HEK293 (cell line): ENCODE measurements at regions not wholly inside any gene's neighbourhood (a gene's known extent, or its start where the extent isn't known, plus 50 kb on each side); places are given as distances from the start of the nearest gene placed in this dataset.
A peak's percentile ranks its signal among the peaks of the same experiment; 100 is the strongest.
"Not testable (repeated sequence)": the region's sequence is repeated elsewhere in the genome, so short reads cannot be mapped to it uniquely, and the experiment has no call there.

Source experiments
- CTCF ChIA-PET: fragments of 350-600 bp; formaldehyde crosslinking; extraction: SDS; loops from one replicate; lab custom pipeline; 2021; ENCODE audit warnings: antibody characterized with exemption; lab: Yijun Ruan, JAX
- POLR2A ChIA-PET: fragments of 300-600 bp; formaldehyde crosslinking; extraction: SDS; loops from one replicate; lab custom pipeline; 2020; ENCODE audit warnings: antibody characterized with exemption, inconsistent platforms; lab: Yijun Ruan, JAX
- H3K27ac ChIP-seq: fragments of 200-500 bp; sonication (Bioruptor generic); 2 replicates; pipeline ENCODE4 v1.5.1; 2014; ENCODE audit warnings: low read depth, low read length, control low read depth, inconsistent platforms; ENCODE audit errors: extremely low read depth
- H3K36me3 ChIP-seq, 2 experiments: fragments of 200-500 bp in 1 of 2; sonication (Bioruptor generic) in 1 of 2; 1 replicate in 1 of 2; 2 replicates in 1 of 2; pipeline ENCODE4 v1.5.1; 2014 to 2017; ENCODE audit warnings: inconsistent platforms in 2 of 2, low read length in 2 of 2; ENCODE audit not compliant: control insufficient read depth in 2 of 2, insufficient read depth in 1 of 2
- H3K4me1 ChIP-seq: fragments of 200-500 bp; sonication (Bioruptor generic); 2 replicates; pipeline ENCODE4 v1.5.1; 2014; ENCODE audit warnings: mild to moderate bottlenecking, low read length, inconsistent platforms; ENCODE audit not compliant: control insufficient read depth, insufficient read depth
- H3K4me3 ChIP-seq: 2 replicates; pipeline ENCODE4 v1.5.1; 2011; ENCODE audit warnings: low read depth, mild to moderate bottlenecking, control low read depth, low read length, moderate library complexity
- H3K9me3 ChIP-seq: fragments of 200-500 bp; sonication (Bioruptor generic); 2 replicates; pipeline ENCODE4 v1.5.1; 2014; ENCODE audit warnings: low read depth, low read length, inconsistent platforms; ENCODE audit not compliant: control insufficient read depth, insufficient read depth
- ATF2 ChIP-seq: fragments of 450-650 bp; formaldehyde crosslinking; IDR thresholded peaks from 2 replicates; pipeline ENCODE4 v1.5.1; 2016; ENCODE audit warnings: missing biosample characterization, missing genetic modification characterization, low read depth
- GLI4 ChIP-seq: fragments of 450-650 bp; formaldehyde crosslinking; IDR thresholded peaks from 2 replicates; pipeline ENCODE4 v1.5.1; 2016; ENCODE audit warnings: missing biosample characterization, missing genetic modification characterization
- REPIN1 ChIP-seq: fragments of 450-650 bp; formaldehyde crosslinking; IDR thresholded peaks from 2 replicates; pipeline ENCODE4 v1.5.1; 2017; ENCODE audit warnings: missing biosample characterization, missing genetic modification characterization, low read depth
- SP7 ChIP-seq: fragments of 450-650 bp; formaldehyde crosslinking; IDR thresholded peaks from 2 replicates; pipeline ENCODE4 v1.5.1; 2016; ENCODE audit warnings: missing biosample characterization, missing genetic modification characterization
- TRIM28 ChIP-seq: IDR thresholded peaks from 2 replicates; pipeline ENCODE4 v1.6.1; 2011; ENCODE audit warnings: low read length, control low read depth, borderline replicate concordance
- ZNF10 ChIP-seq: fragments of 450-650 bp; formaldehyde crosslinking; IDR thresholded peaks from 2 replicates; pipeline ENCODE4 v1.5.1; 2017; ENCODE audit warnings: missing biosample characterization, missing genetic modification characterization
- ZNF121 ChIP-seq: fragments of 450-650 bp; formaldehyde crosslinking; IDR thresholded peaks from 2 replicates; pipeline ENCODE4 v1.5.1; 2016; ENCODE audit warnings: missing biosample characterization, missing genetic modification characterization
- ZNF140 ChIP-seq: fragments of 450-650 bp; formaldehyde crosslinking; IDR thresholded peaks from 2 replicates; pipeline ENCODE4 v1.5.1; 2016; ENCODE audit warnings: missing biosample characterization, missing genetic modification characterization
- ZNF146 ChIP-seq: fragments of 450-650 bp; formaldehyde crosslinking; IDR thresholded peaks from 2 replicates; pipeline ENCODE4 v1.5.1; 2016; ENCODE audit warnings: missing biosample characterization, missing genetic modification characterization
- ZNF184 ChIP-seq: fragments of 450-650 bp; IDR thresholded peaks from 2 replicates; pipeline ENCODE4 v1.5.1; 2018; ENCODE audit warnings: missing biosample characterization, mild to moderate bottlenecking, missing genetic modification characterization
- ZNF292 ChIP-seq: fragments of 450-650 bp; formaldehyde crosslinking; IDR thresholded peaks from 2 replicates; pipeline ENCODE4 v1.5.1; 2016; ENCODE audit warnings: low read depth, missing biosample characterization, missing genetic modification characterization, borderline replicate concordance
- ZNF510 ChIP-seq: fragments of 450-650 bp; formaldehyde crosslinking; IDR thresholded peaks from 2 replicates; pipeline ENCODE4 v1.5.1; 2018; ENCODE audit warnings: mild to moderate bottlenecking, missing genetic modification characterization, missing biosample characterization; ENCODE audit not compliant: insufficient replicate concordance
- ZNF548 ChIP-seq: fragments of 450-650 bp; formaldehyde crosslinking; IDR thresholded peaks from 2 replicates; pipeline ENCODE4 v1.5.1; 2016; ENCODE audit warnings: missing biosample characterization, missing genetic modification characterization
- ZNF558 ChIP-seq: fragments of 450-650 bp; formaldehyde crosslinking; IDR thresholded peaks from 2 replicates; pipeline ENCODE4 v1.5.1; 2016; ENCODE audit warnings: missing biosample characterization, missing genetic modification characterization
- ZNF670 ChIP-seq: fragments of 450-650 bp; formaldehyde crosslinking; IDR thresholded peaks from 2 replicates; pipeline ENCODE4 v1.5.1; 2016; ENCODE audit warnings: missing biosample characterization, missing genetic modification characterization, low read depth
- TF ChIP-seq, protein P1 (sequence below): fragments of 450-650 bp; formaldehyde crosslinking; conservative IDR thresholded peaks from 2 replicates; pipeline ENCODE4 v1.5.1; 2016; ENCODE audit warnings: low read depth, missing biosample characterization, missing genetic modification characterization
- TF ChIP-seq, protein P2 (sequence below): fragments of 450-650 bp; formaldehyde crosslinking; IDR thresholded peaks from 2 replicates; pipeline ENCODE4 v1.5.1; 2017; ENCODE audit warnings: missing biosample characterization, missing genetic modification characterization
- TF ChIP-seq, protein P3 (sequence below): fragments of 450-650 bp; formaldehyde crosslinking; IDR thresholded peaks from 2 replicates; pipeline ENCODE4 v1.5.1; 2017; ENCODE audit warnings: missing biosample characterization, missing genetic modification characterization
- TF ChIP-seq, protein P4 (sequence below): fragments of 450-650 bp; formaldehyde crosslinking; IDR thresholded peaks from 2 replicates; pipeline ENCODE4 v1.5.1; 2016; ENCODE audit warnings: missing biosample characterization, missing genetic modification characterization

DNA sequence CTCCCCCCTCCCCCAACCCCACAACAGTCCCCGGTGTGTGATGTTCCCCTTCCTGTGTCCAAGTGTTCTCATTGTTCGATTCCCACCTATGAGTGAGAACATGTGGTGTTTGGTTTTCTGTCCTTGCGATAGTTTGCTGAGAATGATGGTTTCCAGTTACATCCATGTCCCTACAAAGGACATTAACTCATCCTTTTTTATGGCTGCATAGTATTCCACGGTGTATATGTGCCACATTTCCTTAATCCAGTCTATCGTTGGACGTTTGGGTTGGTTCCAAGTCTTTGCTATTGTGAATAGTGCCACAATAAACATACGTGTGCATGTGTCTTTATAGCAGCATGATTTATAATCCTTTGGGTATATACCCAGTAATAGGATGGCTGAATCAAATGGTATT is 107.3 kb downstream of the ZNF648 start:
- H3K9me3 ChIP-seq: not testable (repeated sequence)

DNA sequence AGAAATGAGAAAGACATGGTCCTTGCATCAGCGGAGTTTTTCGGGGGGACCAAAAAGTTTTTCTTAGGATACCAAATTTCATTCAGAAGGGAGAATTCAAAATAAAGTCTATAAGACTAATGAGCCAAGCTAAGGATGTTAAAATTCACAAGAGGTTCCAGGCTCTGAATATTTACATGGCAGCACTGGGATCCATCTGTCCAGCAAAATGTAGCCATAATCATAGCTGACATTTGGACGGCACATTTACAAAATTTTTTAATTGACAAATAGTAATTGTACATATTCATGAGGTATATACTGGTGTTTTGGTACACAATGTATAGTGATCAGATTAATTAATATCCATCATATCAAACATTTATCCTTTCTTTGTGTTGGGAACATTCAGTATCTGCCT is 107.9 kb downstream of the ZNF648 start:
- no peak overlapping the region for H3K4me3 ChIP-seq
- POLR2A ChIA-PET: no interaction called here
- TF ChIP-seq ZNF558 (tag by site-specific recombination): no peak
- no peak for TF ChIP-seq GLI4
- TF ChIP-seq, protein P1, sequence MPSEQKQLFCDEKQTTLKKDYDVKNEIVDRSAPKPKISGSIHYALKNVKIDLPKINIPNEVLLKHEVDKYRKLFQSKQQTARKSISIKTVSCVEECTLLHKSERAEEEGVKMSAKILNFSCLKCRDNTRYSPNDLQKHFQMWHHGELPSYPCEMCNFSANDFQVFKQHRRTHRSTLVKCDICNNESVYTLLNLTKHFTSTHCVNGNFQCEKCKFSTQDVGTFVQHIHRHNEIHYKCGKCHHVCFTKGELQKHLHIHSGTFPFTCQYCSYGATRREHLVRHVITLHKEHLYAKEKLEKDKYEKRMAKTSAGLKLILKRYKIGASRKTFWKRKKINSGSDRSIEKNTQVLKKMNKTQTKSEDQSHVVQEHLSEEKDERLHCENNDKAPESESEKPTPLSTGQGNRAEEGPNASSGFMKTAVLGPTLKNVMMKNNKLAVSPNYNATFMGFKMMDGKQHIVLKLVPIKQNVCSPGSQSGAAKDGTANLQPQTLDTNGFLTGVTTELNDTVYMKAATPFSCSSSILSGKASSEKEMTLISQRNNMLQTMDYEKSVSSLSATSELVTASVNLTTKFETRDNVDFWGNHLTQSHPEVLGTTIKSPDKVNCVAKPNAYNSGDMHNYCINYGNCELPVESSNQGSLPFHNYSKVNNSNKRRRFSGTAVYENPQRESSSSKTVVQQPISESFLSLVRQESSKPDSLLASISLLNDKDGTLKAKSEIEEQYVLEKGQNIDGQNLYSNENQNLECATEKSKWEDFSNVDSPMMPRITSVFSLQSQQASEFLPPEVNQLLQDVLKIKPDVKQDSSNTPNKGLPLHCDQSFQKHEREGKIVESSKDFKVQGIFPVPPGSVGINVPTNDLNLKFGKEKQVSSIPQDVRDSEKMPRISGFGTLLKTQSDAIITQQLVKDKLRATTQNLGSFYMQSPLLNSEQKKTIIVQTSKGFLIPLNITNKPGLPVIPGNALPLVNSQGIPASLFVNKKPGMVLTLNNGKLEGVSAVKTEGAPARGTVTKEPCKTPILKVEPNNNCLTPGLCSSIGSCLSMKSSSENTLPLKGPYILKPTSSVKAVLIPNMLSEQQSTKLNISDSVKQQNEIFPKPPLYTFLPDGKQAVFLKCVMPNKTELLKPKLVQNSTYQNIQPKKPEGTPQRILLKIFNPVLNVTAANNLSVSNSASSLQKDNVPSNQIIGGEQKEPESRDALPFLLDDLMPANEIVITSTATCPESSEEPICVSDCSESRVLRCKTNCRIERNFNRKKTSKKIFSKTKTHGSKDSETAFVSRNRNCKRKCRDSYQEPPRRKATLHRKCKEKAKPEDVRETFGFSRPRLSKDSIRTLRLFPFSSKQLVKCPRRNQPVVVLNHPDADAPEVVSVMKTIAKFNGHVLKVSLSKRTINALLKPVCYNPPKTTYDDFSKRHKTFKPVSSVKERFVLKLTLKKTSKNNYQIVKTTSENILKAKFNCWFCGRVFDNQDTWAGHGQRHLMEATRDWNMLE (tag by site-specific recombination): no peak
- no peak for TF ChIP-seq ZNF121
- TF ChIP-seq, protein P2, sequence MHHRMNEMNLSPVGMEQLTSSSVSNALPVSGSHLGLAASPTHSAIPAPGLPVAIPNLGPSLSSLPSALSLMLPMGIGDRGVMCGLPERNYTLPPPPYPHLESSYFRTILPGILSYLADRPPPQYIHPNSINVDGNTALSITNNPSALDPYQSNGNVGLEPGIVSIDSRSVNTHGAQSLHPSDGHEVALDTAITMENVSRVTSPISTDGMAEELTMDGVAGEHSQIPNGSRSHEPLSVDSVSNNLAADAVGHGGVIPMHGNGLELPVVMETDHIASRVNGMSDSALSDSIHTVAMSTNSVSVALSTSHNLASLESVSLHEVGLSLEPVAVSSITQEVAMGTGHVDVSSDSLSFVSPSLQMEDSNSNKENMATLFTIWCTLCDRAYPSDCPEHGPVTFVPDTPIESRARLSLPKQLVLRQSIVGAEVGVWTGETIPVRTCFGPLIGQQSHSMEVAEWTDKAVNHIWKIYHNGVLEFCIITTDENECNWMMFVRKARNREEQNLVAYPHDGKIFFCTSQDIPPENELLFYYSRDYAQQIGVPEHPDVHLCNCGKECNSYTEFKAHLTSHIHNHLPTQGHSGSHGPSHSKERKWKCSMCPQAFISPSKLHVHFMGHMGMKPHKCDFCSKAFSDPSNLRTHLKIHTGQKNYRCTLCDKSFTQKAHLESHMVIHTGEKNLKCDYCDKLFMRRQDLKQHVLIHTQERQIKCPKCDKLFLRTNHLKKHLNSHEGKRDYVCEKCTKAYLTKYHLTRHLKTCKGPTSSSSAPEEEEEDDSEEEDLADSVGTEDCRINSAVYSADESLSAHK (tag by site-specific recombination): no peak
- no peak for TF ChIP-seq ZNF548
- no peak for TF ChIP-seq ZNF10 (tag by site-specific recombination)
- TF ChIP-seq ATF2 (tag by site-specific recombination): no peak
- H3K27ac ChIP-seq: no peak overlapping the region
- no peaks in the 10 kb centered on the region for H3K4me1 ChIP-seq
- CTCF ChIA-PET: interaction anchor here (1.0 kb wide), 1 partner anchor 12 kb away, joined by 3 read pairs; no protein-coding TSS in a partner anchor
- H3K36me3 ChIP-seq: no peaks in the 10 kb centered on the region
- H3K9me3 ChIP-seq: no peaks in the 10 kb centered on the region

More for the DNA sequence above, 107.3 kb downstream of the ZNF648 start:
- H3K27ac ChIP-seq, H3K36me3 ChIP-seq, H3K4me3 ChIP-seq, H3K4me1 ChIP-seq, POLR2A ChIA-PET: not testable (repeated sequence)
- CTCF ChIA-PET: interaction anchor here (1.0 kb wide), 1 partner anchor 12 kb away, joined by 3 read pairs; no protein-coding TSS in a partner anchor
- TF ChIP-seq ZNF146 (tag by site-specific recombination): peak; percentile 82

DNA sequence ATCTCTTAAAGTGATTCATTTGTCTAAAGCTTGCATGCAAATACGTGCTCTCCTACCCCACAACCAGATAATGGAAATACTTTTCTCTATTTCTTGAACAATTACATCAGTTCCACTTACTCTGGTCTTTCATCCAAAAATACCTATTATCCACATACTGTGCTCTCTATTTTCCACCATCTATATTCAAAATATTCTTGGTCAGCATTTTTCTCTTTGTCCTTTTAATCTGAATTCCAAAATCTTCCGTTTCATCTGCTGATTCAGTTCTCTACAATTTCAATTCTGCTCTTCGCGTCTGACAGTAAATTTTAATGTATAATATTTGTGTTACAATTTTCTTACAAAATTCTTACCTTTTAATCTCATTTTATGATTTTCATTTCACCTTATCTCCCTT is 110.3 kb downstream of the ZNF648 start:
- H3K4me3 ChIP-seq: no peak overlapping the region
- no peaks in the 10 kb centered on the region for H3K4me1 ChIP-seq
- ChIA-PET POLR2A (no interaction called here), CTCF (interaction anchor here (1.5 kb wide), 1 partner anchor 14 kb away, joined by 6 read pairs; no protein-coding TSS in a partner anchor)
- H3K9me3 ChIP-seq: no peaks in the 10 kb centered on the region
- H3K27ac ChIP-seq: no peak overlapping the region
- H3K36me3 ChIP-seq: no peaks in the 10 kb centered on the region
- TF ChIP-seq ZNF510 (tag by site-specific recombination) (no peak), ZNF184 (tag by site-specific recombination) (no peak), TRIM28 (no peak), SP7 (tag by site-specific recombination) (no peak), ZNF292 (no peak), REPIN1 (tag by site-specific recombination) (no peak), ZNF670 (no peak), ZNF140 (no peak)
- TF ChIP-seq, protein P3, sequence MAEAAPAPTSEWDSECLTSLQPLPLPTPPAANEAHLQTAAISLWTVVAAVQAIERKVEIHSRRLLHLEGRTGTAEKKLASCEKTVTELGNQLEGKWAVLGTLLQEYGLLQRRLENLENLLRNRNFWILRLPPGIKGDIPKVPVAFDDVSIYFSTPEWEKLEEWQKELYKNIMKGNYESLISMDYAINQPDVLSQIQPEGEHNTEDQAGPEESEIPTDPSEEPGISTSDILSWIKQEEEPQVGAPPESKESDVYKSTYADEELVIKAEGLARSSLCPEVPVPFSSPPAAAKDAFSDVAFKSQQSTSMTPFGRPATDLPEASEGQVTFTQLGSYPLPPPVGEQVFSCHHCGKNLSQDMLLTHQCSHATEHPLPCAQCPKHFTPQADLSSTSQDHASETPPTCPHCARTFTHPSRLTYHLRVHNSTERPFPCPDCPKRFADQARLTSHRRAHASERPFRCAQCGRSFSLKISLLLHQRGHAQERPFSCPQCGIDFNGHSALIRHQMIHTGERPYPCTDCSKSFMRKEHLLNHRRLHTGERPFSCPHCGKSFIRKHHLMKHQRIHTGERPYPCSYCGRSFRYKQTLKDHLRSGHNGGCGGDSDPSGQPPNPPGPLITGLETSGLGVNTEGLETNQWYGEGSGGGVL (tag by site-specific recombination): no peak
- TF ChIP-seq, protein P4, sequence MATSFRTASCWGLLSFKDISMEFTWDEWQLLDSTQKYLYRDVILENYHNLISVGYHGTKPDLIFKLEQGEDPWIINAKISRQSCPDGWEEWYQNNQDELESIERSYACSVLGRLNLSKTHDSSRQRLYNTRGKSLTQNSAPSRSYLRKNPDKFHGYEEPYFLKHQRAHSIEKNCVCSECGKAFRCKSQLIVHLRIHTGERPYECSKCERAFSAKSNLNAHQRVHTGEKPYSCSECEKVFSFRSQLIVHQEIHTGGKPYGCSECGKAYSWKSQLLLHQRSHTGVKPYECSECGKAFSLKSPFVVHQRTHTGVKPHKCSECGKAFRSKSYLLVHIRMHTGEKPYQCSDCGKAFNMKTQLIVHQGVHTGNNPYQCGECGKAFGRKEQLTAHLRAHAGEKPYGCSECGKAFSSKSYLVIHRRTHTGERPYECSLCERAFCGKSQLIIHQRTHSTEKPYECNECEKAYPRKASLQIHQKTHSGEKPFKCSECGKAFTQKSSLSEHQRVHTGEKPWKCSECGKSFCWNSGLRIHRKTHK (tag by site-specific recombination): no peak
